GM12864 (cell line): ENCODE measurements at regions not wholly inside any gene's neighbourhood (a gene's known extent, or its start where the extent isn't known, plus 50 kb on each side); places are given as distances from the start of the nearest gene placed in this dataset.

Experiments used
- DNase-seq: peaks from one replicate; pipeline ENCODE4 v3.0.0-alpha.2; 2011; ENCODE audit warnings: low read depth
- H3K4me3 ChIP-seq: 2 replicates; pipeline ENCODE4 v1.5.1; 2011; ENCODE audit warnings: mild to moderate bottlenecking, low read depth, low read length, control low read depth
- TF ChIP-seq, protein P1 (sequence below): IDR thresholded peaks from 2 replicates; pipeline ENCODE4 v1.5.1; 2011; ENCODE audit warnings: low read depth, mild to moderate bottlenecking, moderate library complexity, low read length, control low read depth, inconsistent platforms; ENCODE audit errors: missing control alignments

DNA sequence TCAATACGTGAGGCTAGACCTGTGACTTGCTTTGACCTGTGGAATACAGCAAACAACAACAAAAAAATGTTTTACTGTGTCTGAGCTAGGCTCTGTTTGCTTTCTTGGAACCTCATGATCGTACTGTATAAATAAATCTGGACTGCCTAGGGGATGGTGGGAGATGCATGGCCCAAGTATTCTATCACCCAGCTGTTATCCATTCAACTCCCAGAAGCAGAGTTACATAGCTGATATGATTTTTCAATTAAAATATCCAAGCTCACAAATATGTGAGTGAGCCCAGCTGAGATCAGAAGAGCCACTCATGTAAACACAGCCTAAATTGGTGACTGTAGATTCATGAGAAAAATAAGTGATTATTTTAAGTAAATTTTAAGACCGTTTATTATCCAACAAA lies 154.1 kb upstream of the THUMPD2 start:
- DNase-seq = no peak
- H3K4me3 ChIP-seq = no peak overlapping the region
- TF ChIP-seq, protein P1, sequence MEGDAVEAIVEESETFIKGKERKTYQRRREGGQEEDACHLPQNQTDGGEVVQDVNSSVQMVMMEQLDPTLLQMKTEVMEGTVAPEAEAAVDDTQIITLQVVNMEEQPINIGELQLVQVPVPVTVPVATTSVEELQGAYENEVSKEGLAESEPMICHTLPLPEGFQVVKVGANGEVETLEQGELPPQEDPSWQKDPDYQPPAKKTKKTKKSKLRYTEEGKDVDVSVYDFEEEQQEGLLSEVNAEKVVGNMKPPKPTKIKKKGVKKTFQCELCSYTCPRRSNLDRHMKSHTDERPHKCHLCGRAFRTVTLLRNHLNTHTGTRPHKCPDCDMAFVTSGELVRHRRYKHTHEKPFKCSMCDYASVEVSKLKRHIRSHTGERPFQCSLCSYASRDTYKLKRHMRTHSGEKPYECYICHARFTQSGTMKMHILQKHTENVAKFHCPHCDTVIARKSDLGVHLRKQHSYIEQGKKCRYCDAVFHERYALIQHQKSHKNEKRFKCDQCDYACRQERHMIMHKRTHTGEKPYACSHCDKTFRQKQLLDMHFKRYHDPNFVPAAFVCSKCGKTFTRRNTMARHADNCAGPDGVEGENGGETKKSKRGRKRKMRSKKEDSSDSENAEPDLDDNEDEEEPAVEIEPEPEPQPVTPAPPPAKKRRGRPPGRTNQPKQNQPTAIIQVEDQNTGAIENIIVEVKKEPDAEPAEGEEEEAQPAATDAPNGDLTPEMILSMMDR = no peak

DNA sequence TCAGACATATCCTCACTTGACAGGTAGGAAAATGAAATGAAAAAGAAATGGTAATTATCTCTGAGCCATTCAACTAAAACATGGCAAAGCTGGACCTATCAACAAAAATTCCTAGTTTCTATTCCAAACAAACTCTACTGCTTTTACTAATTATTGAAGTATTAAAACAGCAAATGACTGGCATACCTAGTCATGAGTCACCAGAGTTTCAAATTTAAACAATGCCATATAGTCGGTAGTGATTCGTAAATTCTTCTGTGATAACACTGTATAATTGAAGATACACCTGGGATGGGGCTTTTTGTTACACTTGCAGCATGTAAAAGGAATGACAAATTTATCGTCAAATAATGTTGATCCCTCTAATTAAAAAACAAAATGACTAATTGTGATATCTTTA lies 153.1 kb upstream of the THUMPD2 start:
- H3K4me3 ChIP-seq = no peak overlapping the region
- TF ChIP-seq, protein P1 = no peak
- DNase-seq = no peak

DNA sequence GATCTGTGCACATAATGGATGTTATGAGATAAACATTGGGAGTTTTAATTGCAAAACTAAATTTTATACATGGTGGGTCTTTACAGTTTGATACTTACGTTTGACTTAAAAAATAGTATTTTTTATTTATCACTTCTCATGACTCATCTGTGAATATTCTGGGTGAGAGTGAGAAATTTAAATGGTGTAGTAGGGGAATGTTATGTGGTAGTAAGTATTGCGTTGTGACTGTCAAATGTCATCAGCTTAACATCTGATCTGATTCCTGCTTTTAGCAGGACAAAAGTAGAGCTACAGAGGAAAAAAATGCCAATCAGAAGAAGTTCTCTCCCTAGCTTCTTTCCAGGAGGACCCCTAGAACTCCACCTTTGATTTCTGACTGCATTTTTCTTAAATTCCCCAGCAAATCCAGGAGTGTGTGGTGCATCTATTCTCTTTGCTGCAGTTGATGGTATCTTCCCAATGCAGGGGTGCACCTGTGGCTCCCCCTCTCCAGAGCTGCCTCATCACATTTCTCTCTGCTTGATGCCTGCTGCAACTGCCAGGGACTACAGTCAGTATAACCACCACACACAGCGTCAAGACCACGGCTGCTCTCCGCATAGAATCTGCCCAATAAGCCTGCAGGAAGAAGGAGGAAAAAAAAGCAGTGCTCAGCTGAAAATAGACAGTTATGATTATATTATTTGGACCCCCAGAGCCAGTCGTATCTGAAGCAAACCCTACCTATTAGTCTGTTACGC lies 151.3 kb upstream of the THUMPD2 start:
- DNase-seq = no peak
- TF ChIP-seq, protein P1 = no peak
- H3K4me3 ChIP-seq = no peak overlapping the region

DNA sequence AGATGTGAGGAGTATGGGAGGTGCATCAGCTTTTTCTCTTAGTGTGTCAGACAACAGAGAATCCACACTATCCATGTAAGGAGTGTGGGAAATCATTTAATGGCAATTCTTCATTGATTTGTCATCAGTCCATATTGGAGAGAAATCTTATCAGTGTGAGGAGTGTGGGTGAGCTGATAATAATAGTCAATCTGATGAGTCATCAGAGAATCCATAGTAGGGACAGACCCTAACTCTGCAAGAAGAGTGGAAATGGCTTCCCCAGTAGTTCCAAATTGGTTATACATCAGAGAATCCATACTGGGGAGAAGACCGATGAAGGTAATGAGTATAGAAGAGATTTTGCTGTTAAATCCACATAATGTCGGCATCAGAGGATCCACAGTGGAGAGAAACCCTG lies 150.5 kb upstream of the THUMPD2 start:
- no peak for DNase-seq
- TF ChIP-seq, protein P1 = no peak
- H3K4me3 ChIP-seq = no peak overlapping the region

DNA sequence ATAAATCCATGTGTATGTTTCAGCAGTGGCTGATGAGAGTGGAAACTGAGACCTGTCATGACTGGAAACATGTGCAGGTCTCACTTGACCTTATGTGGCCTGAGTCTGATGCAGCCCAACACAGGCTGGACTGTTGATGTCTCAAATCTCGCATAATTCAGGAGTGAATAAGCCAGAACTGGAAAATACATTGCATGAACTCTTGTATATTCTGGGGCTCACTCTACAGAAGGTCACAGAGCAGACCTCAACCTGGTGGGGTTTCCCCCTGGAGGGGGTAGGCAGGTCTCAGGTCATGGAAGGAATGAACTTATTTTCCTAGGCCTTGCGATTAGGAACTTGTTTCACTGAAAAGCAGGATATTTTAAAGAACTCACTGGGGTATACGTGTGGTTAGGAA lies 146.3 kb upstream of the THUMPD2 start:
- DNase-seq = no peak
- no peak overlapping the region for H3K4me3 ChIP-seq
- TF ChIP-seq, protein P1 = no peak

DNA sequence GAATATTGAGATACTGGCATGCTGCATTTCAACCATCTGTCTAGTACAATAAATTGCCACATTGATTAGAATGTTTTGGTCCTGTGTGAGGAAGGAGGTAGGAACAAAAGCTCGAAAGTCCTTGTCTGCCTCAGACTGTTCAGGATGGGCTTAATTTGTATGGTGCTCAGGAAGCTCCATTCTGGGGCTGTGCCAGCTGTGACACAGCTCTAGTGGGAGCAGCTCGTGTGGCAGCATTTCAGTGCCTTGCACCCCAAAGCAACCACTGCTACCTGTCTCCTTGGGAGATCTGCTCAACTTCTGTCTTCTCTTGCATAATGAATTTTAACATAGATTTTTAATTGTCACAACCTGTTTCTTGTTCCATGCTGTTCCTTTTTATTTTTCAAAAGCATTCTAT lies 144.4 kb upstream of the THUMPD2 start:
- TF ChIP-seq, protein P1 = no peak
- H3K4me3 ChIP-seq = no peak overlapping the region
- no peak for DNase-seq
